ENCODE measurements at regions not wholly inside any gene's neighbourhood (a gene's known extent, or its start where the extent isn't known, plus 50 kb on each side); places are given as distances from the start of the nearest gene placed in this dataset.

DNA sequence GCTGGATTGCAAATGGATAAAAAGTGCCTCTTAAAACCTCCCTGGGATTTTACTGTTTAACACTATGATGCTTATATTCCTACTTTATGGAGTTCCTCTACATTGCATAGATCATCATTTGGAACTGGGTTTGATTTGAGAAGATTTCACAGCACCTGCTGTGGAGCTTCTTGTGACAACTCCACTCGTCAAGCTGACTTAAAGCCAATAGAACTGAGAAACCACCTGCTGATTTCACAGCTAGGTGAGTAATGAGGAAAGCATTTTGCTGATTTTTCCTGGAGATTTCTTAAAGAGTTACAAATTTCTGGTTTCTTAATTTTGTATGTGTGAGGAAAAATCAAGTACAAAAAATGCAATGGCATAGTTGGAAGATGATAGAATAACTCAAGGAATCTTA is 739.1 kb upstream of the LRRTM1 start:
- Histone ChIP-seq H3K9me3 (ENCODE audit: insufficient read depth, low read length, severe bottlenecking) (no peaks in the 10 kb centered on the region), H2AFZ (ENCODE audit: low read depth, low read length) (no peak overlapping the region), H3K4me2 (ENCODE audit: insufficient read depth, low read length) (no peak overlapping the region), H3K79me2 (ENCODE audit: insufficient read depth, low read length) (no peaks in the 10 kb centered on the region), H3K4me1 (ENCODE audit: insufficient read depth, low read length) (no peaks in the 10 kb centered on the region), H3K36me3 (ENCODE audit: insufficient read depth, low read length) (no peaks in the 10 kb centered on the region), H3K27ac (ENCODE audit: low read length) (no peak overlapping the region), H3K4me3 (ENCODE audit: low read depth in 1 of 2, low read length in 2 of 2) (no peak overlapping the region), H3K9ac (ENCODE audit: low read depth, low read length) (no peak overlapping the region), H3K27me3 (ENCODE audit: insufficient read depth, low read length, poor library complexity) (no peaks in the 10 kb centered on the region), H4K20me1 (ENCODE audit: insufficient read depth, low read length) (no peaks in the 10 kb centered on the region)
- no peak for TF ChIP-seq EZH2 (IDR thresholded peaks at IDR 0.05; ENCODE audit: borderline replicate concordance, low read depth, low read length, severe bottlenecking)
- TF ChIP-seq, protein P1, sequence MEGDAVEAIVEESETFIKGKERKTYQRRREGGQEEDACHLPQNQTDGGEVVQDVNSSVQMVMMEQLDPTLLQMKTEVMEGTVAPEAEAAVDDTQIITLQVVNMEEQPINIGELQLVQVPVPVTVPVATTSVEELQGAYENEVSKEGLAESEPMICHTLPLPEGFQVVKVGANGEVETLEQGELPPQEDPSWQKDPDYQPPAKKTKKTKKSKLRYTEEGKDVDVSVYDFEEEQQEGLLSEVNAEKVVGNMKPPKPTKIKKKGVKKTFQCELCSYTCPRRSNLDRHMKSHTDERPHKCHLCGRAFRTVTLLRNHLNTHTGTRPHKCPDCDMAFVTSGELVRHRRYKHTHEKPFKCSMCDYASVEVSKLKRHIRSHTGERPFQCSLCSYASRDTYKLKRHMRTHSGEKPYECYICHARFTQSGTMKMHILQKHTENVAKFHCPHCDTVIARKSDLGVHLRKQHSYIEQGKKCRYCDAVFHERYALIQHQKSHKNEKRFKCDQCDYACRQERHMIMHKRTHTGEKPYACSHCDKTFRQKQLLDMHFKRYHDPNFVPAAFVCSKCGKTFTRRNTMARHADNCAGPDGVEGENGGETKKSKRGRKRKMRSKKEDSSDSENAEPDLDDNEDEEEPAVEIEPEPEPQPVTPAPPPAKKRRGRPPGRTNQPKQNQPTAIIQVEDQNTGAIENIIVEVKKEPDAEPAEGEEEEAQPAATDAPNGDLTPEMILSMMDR (IDR thresholded peaks at IDR 0.05; ENCODE audit: borderline replicate concordance, extremely low read depth, low read length, poor library complexity, severe bottlenecking): no peak
- ATAC-seq (ENCODE audit: insufficient read depth, low read depth) (no peak), DNase-seq (no peak)

DNA sequence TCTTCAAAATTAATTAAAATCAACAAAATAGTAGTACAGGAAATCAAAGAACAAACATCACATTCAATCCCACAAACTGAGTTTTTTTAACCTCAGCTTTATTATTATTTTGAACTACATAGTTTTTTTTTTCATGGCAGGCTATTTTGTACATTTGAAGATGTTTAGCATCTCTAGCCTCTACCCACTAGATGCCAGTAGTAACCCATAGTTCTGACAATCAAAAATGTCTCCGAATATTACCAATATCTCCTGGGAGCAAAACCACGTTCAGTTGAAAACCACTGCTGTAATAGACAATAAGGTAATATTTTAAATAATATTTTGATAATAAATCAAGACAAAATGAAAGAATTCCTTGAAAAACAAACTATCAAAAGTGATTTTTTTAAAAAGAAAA is 702.6 kb upstream of the LRRTM1 start:
- no peak for ATAC-seq (ENCODE audit: insufficient read depth, low read depth)

DNA sequence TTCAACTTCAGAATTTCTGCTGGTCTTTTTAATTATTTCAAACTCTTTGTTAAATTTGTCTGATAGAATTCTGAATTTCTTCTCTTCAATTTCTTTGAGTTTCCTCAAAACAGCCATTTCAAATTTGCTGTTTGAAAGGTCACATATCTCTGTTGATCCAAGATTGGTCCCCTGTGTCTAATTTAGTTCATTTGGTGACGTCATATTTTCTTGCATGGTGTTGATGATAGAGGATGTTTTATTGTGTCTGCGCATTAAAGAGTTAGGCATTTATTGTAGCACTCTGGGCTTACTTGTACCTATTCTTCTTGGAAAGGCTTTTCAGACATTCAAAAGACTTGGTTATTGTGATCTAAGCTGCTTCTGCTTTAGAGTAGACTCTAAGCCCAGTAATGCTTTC is 698.4 kb upstream of the LRRTM1 start:
- Histone ChIP-seq H3K79me2 (ENCODE audit: insufficient read depth, low read length) (no peaks in the 10 kb centered on the region), H3K27ac (ENCODE audit: low read length) (no peak overlapping the region), H3K4me3 (ENCODE audit: low read depth in 1 of 2, low read length in 2 of 2) (no peak overlapping the region), H3K4me1 (ENCODE audit: insufficient read depth, low read length) (no peaks in the 10 kb centered on the region), H3K36me3 (ENCODE audit: insufficient read depth, low read length) (no peaks in the 10 kb centered on the region), H3K9ac (ENCODE audit: low read depth, low read length) (no peak overlapping the region), H3K27me3 (ENCODE audit: insufficient read depth, low read length, poor library complexity) (no peaks in the 10 kb centered on the region), H3K4me2 (ENCODE audit: insufficient read depth, low read length) (no peak overlapping the region), H2AFZ (ENCODE audit: low read depth, low read length) (no peak overlapping the region), H4K20me1 (ENCODE audit: insufficient read depth, low read length) (no peaks in the 10 kb centered on the region), H3K9me3 (ENCODE audit: insufficient read depth, low read length, severe bottlenecking) (peaks cover 3% of the 10 kb centered on the region)
- no peak for DNase-seq
- ATAC-seq (ENCODE audit: insufficient read depth, low read depth): no peak
- TF ChIP-seq, protein P1 (IDR thresholded peaks at IDR 0.05; ENCODE audit: borderline replicate concordance, extremely low read depth, low read length, poor library complexity, severe bottlenecking): no peak

More for the DNA sequence above, 702.6 kb upstream of the LRRTM1 start:
- Histone ChIP-seq H4K20me1 (ENCODE audit: insufficient read depth, low read length) (no peaks in the 10 kb centered on the region), H3K36me3 (ENCODE audit: insufficient read depth, low read length) (no peaks in the 10 kb centered on the region), H3K79me2 (ENCODE audit: insufficient read depth, low read length) (no peaks in the 10 kb centered on the region), H3K9ac (ENCODE audit: low read depth, low read length) (no peak overlapping the region), H3K27me3 (ENCODE audit: insufficient read depth, low read length, poor library complexity) (no peaks in the 10 kb centered on the region), H3K4me3 (ENCODE audit: low read depth in 1 of 2, low read length in 2 of 2) (no peak overlapping the region), H3K4me1 (ENCODE audit: insufficient read depth, low read length) (no peaks in the 10 kb centered on the region), H3K27ac (ENCODE audit: low read length) (no peak overlapping the region), H3K4me2 (ENCODE audit: insufficient read depth, low read length) (no peak overlapping the region), H3K9me3 (ENCODE audit: insufficient read depth, low read length, severe bottlenecking) (peaks cover 3% of the 10 kb centered on the region), H2AFZ (ENCODE audit: low read depth, low read length) (no peak overlapping the region)
- DNase-seq: no peak
- TF ChIP-seq EZH2 (IDR thresholded peaks at IDR 0.05; ENCODE audit: borderline replicate concordance, low read depth, low read length, severe bottlenecking): no peak
- TF ChIP-seq, protein P1 (IDR thresholded peaks at IDR 0.05; ENCODE audit: borderline replicate concordance, extremely low read depth, low read length, poor library complexity, severe bottlenecking): no peak

DNA sequence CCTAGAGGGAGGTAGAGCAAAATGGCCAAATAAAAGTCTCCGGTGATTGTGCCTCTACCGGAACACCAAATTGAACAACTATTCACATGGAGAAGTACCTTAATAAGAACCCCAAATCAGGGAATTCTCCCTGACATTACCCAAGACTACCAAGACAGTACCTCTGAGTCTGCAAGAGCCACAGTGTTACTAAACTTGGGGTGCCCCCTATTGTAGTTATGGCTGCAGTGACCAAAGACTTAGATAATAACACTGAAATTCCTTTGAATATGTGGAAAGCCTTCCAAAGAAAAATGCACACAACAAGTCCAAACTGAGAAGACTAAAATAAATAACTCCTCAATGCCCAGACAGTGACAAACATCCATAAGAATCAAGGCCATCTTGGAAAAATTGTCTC is 682.9 kb upstream of the LRRTM1 start:
- DNase-seq (no peak), ATAC-seq (ENCODE audit: insufficient read depth, low read depth) (no peak)
- no peak overlapping the region for H3K9ac ChIP-seq (ENCODE audit: low read depth, low read length)
- no peaks in the 10 kb centered on the region for H3K9me3 ChIP-seq (ENCODE audit: insufficient read depth, low read length, severe bottlenecking)
- H3K36me3 ChIP-seq (ENCODE audit: insufficient read depth, low read length): no peaks in the 10 kb centered on the region
- no peak overlapping the region for H3K27ac ChIP-seq (ENCODE audit: low read length)
- no peak overlapping the region for H3K4me3 ChIP-seq (ENCODE audit: low read depth in 1 of 2, low read length in 2 of 2)
- H3K4me2 ChIP-seq (ENCODE audit: insufficient read depth, low read length): no peak overlapping the region
- TF ChIP-seq, protein P1 (IDR thresholded peaks at IDR 0.05; ENCODE audit: borderline replicate concordance, extremely low read depth, low read length, poor library complexity, severe bottlenecking): no peak
- no peak for TF ChIP-seq EZH2 (IDR thresholded peaks at IDR 0.05; ENCODE audit: borderline replicate concordance, low read depth, low read length, severe bottlenecking)
- no peaks in the 10 kb centered on the region for H3K4me1 ChIP-seq (ENCODE audit: insufficient read depth, low read length)
- no peaks in the 10 kb centered on the region for H3K79me2 ChIP-seq (ENCODE audit: insufficient read depth, low read length)
- no peaks in the 10 kb centered on the region for H4K20me1 ChIP-seq (ENCODE audit: insufficient read depth, low read length)
- no peaks in the 10 kb centered on the region for H3K27me3 ChIP-seq (ENCODE audit: insufficient read depth, low read length, poor library complexity)
- H2AFZ ChIP-seq (ENCODE audit: low read depth, low read length): no peak overlapping the region
